ENCODE measurements at regions not wholly inside any gene's neighbourhood (a gene's known extent, or its start where the extent isn't known, plus 50 kb on each side); places are given as distances from the start of the nearest gene placed in this dataset.

- TF ChIP-seq POLR2A (IDR thresholded peaks at IDR 0.05): no peak
- TF ChIP-seq CTCF (IDR thresholded peaks at IDR 0.05): no peak
Observed at GRCh38 chr16:5510819-5511370, 413.3 kb upstream of the EEF2KMT start.

Data from uterus (tissue), 2 donors.